ENCODE measurements at regions not wholly inside any gene's neighbourhood (a gene's known extent, or its start where the extent isn't known, plus 50 kb on each side); places are given as distances from the start of the nearest gene placed in this dataset.

GRCh38 chr10:36051500-36051991 is 409.4 kb upstream of the FZD8 start:
- TF ChIP-seq CTCF (IDR thresholded peaks at IDR 0.05) (no peak), POLR2AphosphoS5 (IDR thresholded peaks at IDR 0.05) (no peak)
